ENCODE measurements at regions not wholly inside any gene's neighbourhood (a gene's known extent, or its start where the extent isn't known, plus 50 kb on each side); places are given as distances from the start of the nearest gene placed in this dataset.

DNA sequence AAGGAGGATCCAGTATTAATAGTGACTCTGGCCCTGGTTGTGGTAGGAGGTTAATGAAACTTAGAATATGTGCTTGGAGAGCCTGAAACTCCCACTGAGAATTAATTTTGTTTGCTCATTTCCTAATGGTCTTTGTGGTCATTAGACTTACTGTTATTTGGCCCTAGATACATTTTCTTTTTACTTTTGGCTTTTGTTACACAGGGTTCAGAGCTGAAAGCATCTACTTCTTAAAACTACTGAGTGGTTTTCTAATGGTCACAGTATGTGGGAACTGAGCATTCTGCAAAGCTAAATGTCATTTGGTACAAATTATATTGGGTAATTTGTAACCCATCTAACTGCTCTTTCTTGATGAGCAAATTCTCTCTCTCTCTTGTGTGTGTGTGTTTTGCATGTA is 433.4 kb upstream of the IL12A start:
- no peak for ATAC-seq
- TF ChIP-seq, protein P1, sequence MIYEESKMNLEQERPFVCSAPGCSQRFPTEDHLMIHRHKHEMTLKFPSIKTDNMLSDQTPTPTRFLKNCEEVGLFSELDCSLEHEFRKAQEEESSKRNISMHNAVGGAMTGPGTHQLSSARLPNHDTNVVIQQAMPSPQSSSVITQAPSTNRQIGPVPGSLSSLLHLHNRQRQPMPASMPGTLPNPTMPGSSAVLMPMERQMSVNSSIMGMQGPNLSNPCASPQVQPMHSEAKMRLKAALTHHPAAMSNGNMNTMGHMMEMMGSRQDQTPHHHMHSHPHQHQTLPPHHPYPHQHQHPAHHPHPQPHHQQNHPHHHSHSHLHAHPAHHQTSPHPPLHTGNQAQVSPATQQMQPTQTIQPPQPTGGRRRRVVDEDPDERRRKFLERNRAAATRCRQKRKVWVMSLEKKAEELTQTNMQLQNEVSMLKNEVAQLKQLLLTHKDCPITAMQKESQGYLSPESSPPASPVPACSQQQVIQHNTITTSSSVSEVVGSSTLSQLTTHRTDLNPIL (CRISPR knock-in tag; IDR thresholded peaks at IDR 0.05; ENCODE audit: low read depth), result no peak
- TF ChIP-seq ZC3H10 (CRISPR knock-in tag; IDR thresholded peaks at IDR 0.05) (no peak), POU6F1 (CRISPR knock-in tag; IDR thresholded peaks at IDR 0.05; ENCODE audit: borderline replicate concordance, low read depth) (no peak), TSHZ2 (CRISPR knock-in tag; IDR thresholded peaks at IDR 0.05) (no peak)

GRCh38 chr3:159559771-159560170 is 428.9 kb upstream of the IL12A start:
- TF ChIP-seq ZNF8 (CRISPR knock-in tag; IDR thresholded peaks at IDR 0.05) (no peak), SNAI2 (CRISPR knock-in tag; IDR thresholded peaks at IDR 0.05) (no peak), ZFP30 (CRISPR knock-in tag; IDR thresholded peaks at IDR 0.05) (no peak), ARNTL (CRISPR knock-in tag; IDR thresholded peaks at IDR 0.05; ENCODE audit: borderline replicate concordance, low read depth) (no peak), ISL1 (CRISPR knock-in tag; IDR thresholded peaks at IDR 0.05) (peak; percentile 96), ESRRG (CRISPR knock-in tag; IDR thresholded peaks at IDR 0.05) (no peak), BACH2 (CRISPR knock-in tag; IDR thresholded peaks at IDR 0.05; ENCODE audit: borderline replicate concordance) (no peak), ZC3H10 (CRISPR knock-in tag; IDR thresholded peaks at IDR 0.05) (no peak), PPARA (CRISPR knock-in tag; IDR thresholded peaks at IDR 0.05; ENCODE audit: borderline replicate concordance) (no peak), ZNF70 (CRISPR knock-in tag; IDR thresholded peaks at IDR 0.05) (no peak), ZFP3 (CRISPR knock-in tag; IDR thresholded peaks at IDR 0.05) (0 out of 2 replicates have a peak, but pooled peaks have one; percentile 27), ZNF565 (CRISPR knock-in tag; conservative IDR thresholded peaks at IDR 0.05; ENCODE audit: low read depth) (no peak), TSHZ2 (CRISPR knock-in tag; IDR thresholded peaks at IDR 0.05) (no peak), TOX (CRISPR knock-in tag; IDR thresholded peaks at IDR 0.05; ENCODE audit: borderline replicate concordance) (no peak), RARB (CRISPR knock-in tag; IDR thresholded peaks at IDR 0.05) (no peak), GLIS3 (CRISPR knock-in tag; IDR thresholded peaks at IDR 0.05) (no peak), POU6F1 (CRISPR knock-in tag; IDR thresholded peaks at IDR 0.05; ENCODE audit: borderline replicate concordance, low read depth) (no peak)
- TF ChIP-seq, protein P2, sequence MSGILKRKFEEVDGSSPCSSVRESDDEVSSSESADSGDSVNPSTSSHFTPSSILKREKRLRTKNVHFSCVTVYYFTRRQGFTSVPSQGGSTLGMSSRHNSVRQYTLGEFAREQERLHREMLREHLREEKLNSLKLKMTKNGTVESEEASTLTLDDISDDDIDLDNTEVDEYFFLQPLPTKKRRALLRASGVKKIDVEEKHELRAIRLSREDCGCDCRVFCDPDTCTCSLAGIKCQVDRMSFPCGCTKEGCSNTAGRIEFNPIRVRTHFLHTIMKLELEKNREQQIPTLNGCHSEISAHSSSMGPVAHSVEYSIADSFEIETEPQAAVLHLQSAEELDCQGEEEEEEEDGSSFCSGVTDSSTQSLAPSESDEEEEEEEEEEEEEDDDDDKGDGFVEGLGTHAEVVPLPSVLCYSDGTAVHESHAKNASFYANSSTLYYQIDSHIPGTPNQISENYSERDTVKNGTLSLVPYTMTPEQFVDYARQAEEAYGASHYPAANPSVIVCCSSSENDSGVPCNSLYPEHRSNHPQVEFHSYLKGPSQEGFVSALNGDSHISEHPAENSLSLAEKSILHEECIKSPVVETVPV (CRISPR knock-in tag; IDR thresholded peaks at IDR 0.05), result no peak
- TF ChIP-seq, protein P3, sequence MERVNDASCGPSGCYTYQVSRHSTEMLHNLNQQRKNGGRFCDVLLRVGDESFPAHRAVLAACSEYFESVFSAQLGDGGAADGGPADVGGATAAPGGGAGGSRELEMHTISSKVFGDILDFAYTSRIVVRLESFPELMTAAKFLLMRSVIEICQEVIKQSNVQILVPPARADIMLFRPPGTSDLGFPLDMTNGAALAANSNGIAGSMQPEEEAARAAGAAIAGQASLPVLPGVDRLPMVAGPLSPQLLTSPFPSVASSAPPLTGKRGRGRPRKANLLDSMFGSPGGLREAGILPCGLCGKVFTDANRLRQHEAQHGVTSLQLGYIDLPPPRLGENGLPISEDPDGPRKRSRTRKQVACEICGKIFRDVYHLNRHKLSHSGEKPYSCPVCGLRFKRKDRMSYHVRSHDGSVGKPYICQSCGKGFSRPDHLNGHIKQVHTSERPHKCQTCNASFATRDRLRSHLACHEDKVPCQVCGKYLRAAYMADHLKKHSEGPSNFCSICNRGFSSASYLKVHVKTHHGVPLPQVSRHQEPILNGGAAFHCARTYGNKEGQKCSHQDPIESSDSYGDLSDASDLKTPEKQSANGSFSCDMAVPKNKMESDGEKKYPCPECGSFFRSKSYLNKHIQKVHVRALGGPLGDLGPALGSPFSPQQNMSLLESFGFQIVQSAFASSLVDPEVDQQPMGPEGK (CRISPR knock-in tag; IDR thresholded peaks at IDR 0.05; ENCODE audit: borderline replicate concordance), result no peak
- TF ChIP-seq, protein P1 (CRISPR knock-in tag; IDR thresholded peaks at IDR 0.05; ENCODE audit: low read depth), result 0 out of 2 replicates have a peak, but pooled peaks have one; percentile 30
- no peak for ATAC-seq

Measured in SK-N-SH treated with all-trans-retinoic acid at 6 μM for 48 hours (cell line).